Stimulated activated memory B cell treated with anti-CD40 and anti-IgM and Interleukin-4, amounts not matched to agents 10 μg/mL and 1 μg/mL and 100 μg/mL, for 72 hours (primary cell): ENCODE measurements at regions not wholly inside any gene's neighbourhood (a gene's known extent, or its start where the extent isn't known, plus 50 kb on each side); places are given as distances from the start of the nearest gene placed in this dataset.

Source experiments
- ATAC-seq: fragments of 150-1000 bp; cut with Tn5 transposase; 2 replicates; pipeline ENCODE4 v1.10.0; 2021
- H3K27ac Mint-ChIP-seq: one replicate; pipeline ENCODE4 v1.8.0; 2022; ENCODE audit warnings: mild to moderate bottlenecking, mixed read lengths
- H3K27me3 Mint-ChIP-seq: one replicate; pipeline ENCODE4 v1.8.0; 2022; ENCODE audit warnings: mixed read lengths
- H3K36me3 Mint-ChIP-seq: one replicate; pipeline ENCODE4 v1.8.0; 2022; ENCODE audit warnings: mixed read lengths
- H3K4me1 Mint-ChIP-seq: one replicate; pipeline ENCODE4 v1.8.0; 2022; ENCODE audit warnings: mixed read lengths
- H3K4me3 Mint-ChIP-seq: one replicate; pipeline ENCODE4 v1.8.0; 2022; ENCODE audit warnings: mild to moderate bottlenecking, moderate library complexity, mixed read lengths
- H3K9me3 Mint-ChIP-seq: one replicate; pipeline ENCODE4 v1.8.0; 2022; ENCODE audit warnings: mixed read lengths

DNA sequence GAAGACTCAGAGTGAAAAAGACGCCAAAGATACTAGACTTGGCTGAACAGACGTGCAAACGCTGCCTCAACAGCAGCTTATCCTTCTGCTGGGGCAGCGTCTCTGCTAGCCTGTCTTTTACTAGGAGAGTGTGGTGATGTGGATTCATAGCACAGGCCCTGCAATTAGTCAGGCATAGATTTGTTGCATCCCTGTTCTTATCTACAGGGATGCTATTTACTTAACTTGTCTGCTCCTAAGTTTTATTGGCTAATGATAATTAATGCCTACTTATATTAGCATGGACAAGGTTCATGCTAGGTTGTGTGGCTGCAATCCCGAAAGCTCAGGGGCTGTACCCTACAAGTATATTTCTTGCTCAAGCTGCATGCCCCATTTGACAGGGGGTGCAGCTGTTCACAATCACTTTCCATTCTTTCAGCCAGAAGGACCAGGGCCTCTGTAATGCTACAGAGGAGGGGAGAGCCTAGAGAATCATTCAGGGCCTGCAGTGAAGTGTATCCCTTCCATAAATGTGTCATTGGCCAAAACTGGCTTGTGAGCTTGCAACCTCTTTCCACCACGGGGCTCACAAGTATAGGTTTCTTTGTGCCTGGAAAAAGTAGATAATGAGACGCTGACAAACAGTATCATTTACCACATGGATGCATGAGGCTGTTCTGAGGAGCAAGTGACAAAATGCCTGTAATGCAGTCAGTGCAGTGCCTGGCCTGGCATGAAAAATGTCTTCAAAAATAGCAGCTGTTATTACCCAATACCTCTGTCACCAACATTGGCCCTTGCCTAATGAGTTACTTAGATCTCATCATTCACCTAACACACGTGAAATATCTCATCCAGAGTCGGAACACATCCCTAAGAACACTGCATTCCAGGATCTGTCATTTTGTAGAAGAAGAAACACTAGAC, 685.8 kb upstream of the API5 start:
- Mint-ChIP-seq H3K4me1 (no peaks in the 10 kb centered on the region), H3K27ac (no peak overlapping the region), H3K9me3 (no peaks in the 10 kb centered on the region), H3K36me3 (no peaks in the 10 kb centered on the region), H3K27me3 (no peaks in the 10 kb centered on the region), H3K4me3 (no peak overlapping the region)
- ATAC-seq, result no peak

DNA sequence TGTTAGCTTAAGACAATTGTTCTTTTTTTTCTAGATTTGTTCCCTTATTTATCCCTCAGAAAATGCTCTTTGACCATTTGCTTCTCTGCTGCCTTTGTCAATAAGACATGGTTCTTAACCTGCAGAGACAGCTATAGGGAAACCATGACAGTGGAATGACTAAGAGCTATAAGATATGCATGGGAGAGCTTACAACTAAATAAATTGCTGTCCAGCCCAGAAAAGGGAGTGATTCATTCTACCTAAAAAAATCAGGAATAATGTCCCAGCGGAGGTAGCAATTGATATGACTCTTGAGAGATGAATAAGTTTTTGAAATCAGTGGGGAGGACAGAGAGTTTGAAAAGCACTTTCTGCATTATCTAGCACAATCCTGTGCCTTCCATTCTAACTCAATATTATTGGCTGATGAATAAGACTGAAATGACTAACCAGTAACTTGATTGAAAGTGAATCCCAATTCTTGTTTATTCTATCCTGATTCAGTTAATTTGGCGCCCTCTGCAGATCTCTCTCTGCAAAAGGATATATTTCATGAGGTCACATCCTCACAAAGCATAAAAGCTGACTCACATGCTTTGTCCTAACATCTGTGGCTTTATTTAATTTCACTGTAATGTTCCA, 680.5 kb upstream of the API5 start:
- H3K27me3 Mint-ChIP-seq, result no peaks in the 10 kb centered on the region
- H3K4me3 Mint-ChIP-seq, result no peak overlapping the region
- no peak overlapping the region for H3K27ac Mint-ChIP-seq
- ATAC-seq, result no peak
- no peaks in the 10 kb centered on the region for H3K4me1 Mint-ChIP-seq
- H3K9me3 Mint-ChIP-seq, result peaks cover 5% of the 10 kb centered on the region
- no peaks in the 10 kb centered on the region for H3K36me3 Mint-ChIP-seq

DNA sequence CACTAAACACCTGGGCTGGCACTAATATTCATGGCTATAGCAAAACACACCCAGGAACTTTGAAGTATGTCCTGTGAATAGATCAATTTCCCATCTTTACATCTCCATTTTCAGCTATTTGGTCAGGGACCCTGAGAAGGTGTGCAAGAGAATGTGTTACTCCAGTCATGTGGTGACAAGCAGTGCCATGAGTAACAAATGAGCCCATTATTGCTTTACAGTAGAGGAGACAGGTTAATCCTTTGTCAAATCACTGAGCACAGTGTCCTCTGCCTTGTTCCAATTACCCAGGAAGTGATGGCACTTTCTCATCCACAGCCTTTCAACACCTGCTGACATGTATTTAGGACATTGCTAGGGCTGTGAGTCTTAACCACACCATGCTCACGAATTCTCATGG, 664.8 kb upstream of the API5 start:
- Mint-ChIP-seq H3K36me3 (no peaks in the 10 kb centered on the region), H3K4me3 (no peak overlapping the region), H3K9me3 (peaks cover 14% of the 10 kb centered on the region), H3K27ac (no peak overlapping the region), H3K27me3 (no peaks in the 10 kb centered on the region), H3K4me1 (no peaks in the 10 kb centered on the region)
- ATAC-seq, result no peak

DNA sequence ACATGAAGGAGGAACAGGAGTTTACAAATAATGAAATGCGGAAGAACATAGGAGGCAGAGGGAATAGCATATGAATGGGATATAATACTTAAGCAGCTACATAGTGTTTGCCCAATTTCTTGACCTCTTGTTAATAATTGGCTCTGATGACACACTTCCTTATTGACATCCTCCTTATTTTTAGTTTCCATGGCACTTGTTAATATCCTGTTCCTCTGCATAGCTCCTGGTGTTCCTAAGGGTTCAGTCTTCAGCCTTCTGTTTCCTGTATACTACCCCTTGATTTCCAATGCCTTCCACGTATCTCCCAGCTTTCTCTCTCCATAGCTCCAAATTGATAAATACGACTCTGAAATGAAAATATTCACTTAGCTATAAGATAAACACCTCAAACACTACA, 663.8 kb upstream of the API5 start:
- ATAC-seq, result no peak
- H3K4me1 Mint-ChIP-seq, result no peaks in the 10 kb centered on the region
- peaks cover 14% of the 10 kb centered on the region for H3K9me3 Mint-ChIP-seq
- no peaks in the 10 kb centered on the region for H3K36me3 Mint-ChIP-seq
- H3K27me3 Mint-ChIP-seq, result no peaks in the 10 kb centered on the region
- no peak overlapping the region for H3K4me3 Mint-ChIP-seq
- no peak overlapping the region for H3K27ac Mint-ChIP-seq

DNA sequence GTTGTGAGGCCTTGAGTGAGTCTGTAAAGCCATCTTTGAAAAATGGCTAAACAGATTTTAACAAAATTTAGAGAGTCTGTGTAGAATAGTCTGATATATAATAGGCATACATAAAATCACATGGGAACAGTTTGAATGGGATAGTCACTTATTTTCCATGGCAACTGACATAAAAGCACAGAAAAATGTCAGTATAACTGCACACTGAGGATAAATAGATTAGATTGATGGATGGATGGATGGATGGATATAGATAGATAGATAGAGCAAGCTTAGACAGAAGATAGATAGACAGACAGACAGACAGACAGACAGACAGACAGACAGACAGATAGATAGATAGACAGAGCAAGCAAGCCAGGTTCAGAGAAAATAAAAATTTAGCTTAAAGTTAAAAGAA, 660.2 kb upstream of the API5 start:
- ATAC-seq, result no peak
- Mint-ChIP-seq H3K36me3 (no peaks in the 10 kb centered on the region), H3K9me3 (peaks cover 14% of the 10 kb centered on the region), H3K4me3 (no peak overlapping the region), H3K27me3 (no peaks in the 10 kb centered on the region), H3K4me1 (no peaks in the 10 kb centered on the region), H3K27ac (no peak overlapping the region)

DNA sequence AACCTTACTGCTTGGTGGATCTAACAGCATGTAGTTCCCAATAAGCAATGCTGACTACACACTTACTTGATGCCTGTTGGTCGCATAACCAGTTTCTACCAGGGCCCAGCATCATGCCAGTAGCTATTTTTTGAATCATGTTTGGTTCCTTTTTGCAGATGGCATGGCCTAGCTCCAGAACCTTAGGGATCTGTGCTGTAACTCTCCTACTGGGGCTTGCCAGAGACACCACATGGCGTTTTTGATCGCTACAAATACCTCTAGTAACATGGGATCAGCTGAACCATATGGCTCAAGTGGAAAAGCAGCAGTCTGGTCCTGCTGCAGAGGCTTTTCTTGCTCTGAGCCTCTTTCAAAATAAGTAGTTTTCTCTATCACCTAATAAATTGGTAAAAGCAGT, 654.6 kb upstream of the API5 start:
- Mint-ChIP-seq H3K9me3 (no peaks in the 10 kb centered on the region), H3K27ac (no peak overlapping the region), H3K36me3 (no peaks in the 10 kb centered on the region), H3K27me3 (no peaks in the 10 kb centered on the region), H3K4me3 (no peak overlapping the region), H3K4me1 (no peaks in the 10 kb centered on the region)
- ATAC-seq, result no peak

DNA sequence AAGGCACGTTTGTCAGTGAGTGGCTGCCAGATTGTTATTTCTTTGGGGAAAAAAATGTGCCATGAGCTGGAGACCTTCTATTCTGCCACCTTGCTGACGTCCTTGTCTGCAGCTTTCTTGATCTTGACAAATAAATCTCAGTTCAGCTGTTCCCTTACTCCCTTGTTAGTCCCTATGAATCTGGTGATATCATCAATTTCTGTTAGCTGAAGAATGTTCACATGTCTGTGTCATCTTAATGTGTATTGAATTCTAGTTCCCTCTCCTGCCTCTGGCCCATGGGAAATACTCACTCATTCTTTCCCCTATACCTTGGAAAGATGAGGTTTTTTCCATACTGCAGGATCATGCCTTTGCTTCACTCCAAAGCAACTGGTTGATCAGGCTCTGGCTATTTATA, 649.9 kb upstream of the API5 start:
- H3K27ac Mint-ChIP-seq, result no peak overlapping the region
- peaks cover 4% of the 10 kb centered on the region for H3K9me3 Mint-ChIP-seq
- no peaks in the 10 kb centered on the region for H3K36me3 Mint-ChIP-seq
- no peak overlapping the region for H3K4me3 Mint-ChIP-seq
- no peak for ATAC-seq
- no peaks in the 10 kb centered on the region for H3K27me3 Mint-ChIP-seq
- H3K4me1 Mint-ChIP-seq, result no peaks in the 10 kb centered on the region

DNA sequence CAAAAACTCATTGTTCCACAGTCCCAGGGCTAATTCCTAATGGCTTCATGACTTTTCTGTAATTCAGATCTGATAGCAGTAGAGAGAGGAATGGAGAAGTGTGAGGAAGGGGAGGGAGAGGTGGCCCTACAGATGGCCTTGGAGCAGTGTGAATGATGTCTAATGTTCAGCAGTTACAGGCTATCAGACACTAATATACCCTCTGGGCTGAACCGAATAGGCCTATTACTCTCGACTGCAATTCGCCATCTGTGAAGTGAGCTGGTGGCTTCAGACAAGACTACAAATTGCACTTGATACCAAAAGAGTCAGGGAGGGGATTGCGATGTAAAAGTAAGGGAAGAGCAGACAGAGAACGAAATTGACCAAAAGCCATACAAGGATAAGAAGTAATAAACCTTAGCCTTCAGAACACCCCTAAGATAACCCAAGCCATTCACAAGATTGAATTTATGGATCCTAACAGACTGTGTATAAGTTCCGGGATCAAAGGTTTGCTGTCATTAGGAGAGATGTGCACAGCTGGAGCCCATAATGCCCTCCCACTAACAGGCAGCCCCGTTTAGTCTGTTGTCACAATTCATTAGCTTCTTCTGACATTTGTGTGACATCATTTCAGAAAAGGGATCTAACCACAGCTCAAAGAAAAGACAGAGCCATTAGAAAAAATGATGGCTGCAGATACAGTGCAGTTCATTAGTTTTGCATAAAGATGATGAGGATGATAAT, 642.4 kb upstream of the API5 start:
- Mint-ChIP-seq H3K27me3 (no peaks in the 10 kb centered on the region), H3K4me1 (no peaks in the 10 kb centered on the region), H3K9me3 (peaks cover 7% of the 10 kb centered on the region), H3K36me3 (no peaks in the 10 kb centered on the region), H3K27ac (no peak overlapping the region), H3K4me3 (no peak overlapping the region)
- ATAC-seq, result no peak

DNA sequence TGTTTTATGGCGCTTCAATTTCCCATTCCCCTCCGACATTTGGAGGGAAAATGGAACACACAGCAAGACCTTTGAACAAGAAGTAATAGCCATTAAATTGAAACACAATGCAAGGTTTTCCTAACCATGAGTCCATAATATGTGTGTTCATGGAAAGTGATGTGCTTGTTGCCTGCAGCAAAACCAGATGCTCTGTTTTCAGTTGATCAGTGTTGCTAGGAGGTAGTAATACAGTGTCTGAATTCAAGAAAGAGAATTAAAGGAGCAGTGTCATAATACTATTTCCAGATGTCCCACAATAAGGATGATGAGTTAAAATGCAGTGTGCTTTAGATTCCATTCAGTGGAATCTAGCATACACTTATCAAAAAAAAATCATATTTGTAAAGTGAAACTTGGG, 637.4 kb upstream of the API5 start:
- Mint-ChIP-seq H3K27ac (no peak overlapping the region), H3K9me3 (peaks cover 3% of the 10 kb centered on the region), H3K36me3 (no peaks in the 10 kb centered on the region), H3K4me3 (no peak overlapping the region), H3K4me1 (no peaks in the 10 kb centered on the region), H3K27me3 (no peaks in the 10 kb centered on the region)
- ATAC-seq, result no peak

DNA sequence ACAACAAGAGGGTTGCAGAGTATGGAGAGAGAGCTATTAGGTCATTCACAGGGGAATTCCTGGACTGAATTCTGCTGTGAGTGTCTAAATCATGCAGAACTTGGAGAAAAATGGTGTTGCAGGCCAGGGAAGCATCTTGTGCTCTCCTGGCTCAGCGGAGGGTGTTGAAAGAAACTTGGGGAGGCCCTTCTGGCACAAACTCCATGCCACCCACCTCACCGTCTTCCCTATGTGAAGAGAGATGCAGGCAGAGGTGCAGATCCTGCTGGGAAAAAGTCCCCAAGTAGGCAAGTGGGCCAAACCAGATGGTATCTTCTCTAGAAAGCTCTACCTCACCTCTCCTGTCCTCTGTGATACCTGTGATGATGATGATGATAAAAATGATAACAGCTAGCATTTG, 604.3 kb upstream of the API5 start:
- H3K27ac Mint-ChIP-seq, result no peak overlapping the region
- no peaks in the 10 kb centered on the region for H3K27me3 Mint-ChIP-seq
- no peaks in the 10 kb centered on the region for H3K9me3 Mint-ChIP-seq
- no peak overlapping the region for H3K4me3 Mint-ChIP-seq
- H3K36me3 Mint-ChIP-seq, result no peaks in the 10 kb centered on the region
- H3K4me1 Mint-ChIP-seq, result no peaks in the 10 kb centered on the region
- no peak for ATAC-seq

DNA sequence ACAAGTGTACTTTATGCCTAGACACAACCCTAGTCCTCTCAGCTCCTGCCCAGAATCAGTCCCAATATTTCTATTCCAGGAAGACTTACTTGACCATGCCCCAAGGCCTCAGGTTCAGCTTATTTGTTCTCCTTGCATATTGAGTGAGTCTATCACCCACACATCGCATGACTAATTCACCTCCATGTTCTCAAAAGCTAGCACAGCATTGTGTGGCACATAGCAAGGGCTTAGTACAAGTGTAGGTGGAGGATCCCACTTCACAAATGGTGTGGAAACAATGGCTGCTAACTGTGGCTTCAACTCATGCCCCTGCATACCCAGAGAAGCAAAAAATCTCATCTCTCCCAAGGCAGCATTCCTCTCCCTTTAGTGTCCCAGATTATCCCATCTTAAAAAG, 602.6 kb upstream of the API5 start:
- Mint-ChIP-seq H3K4me1 (no peaks in the 10 kb centered on the region), H3K27ac (no peak overlapping the region), H3K36me3 (no peaks in the 10 kb centered on the region), H3K4me3 (no peak overlapping the region), H3K9me3 (no peaks in the 10 kb centered on the region), H3K27me3 (no peaks in the 10 kb centered on the region)
- ATAC-seq, result no peak

DNA sequence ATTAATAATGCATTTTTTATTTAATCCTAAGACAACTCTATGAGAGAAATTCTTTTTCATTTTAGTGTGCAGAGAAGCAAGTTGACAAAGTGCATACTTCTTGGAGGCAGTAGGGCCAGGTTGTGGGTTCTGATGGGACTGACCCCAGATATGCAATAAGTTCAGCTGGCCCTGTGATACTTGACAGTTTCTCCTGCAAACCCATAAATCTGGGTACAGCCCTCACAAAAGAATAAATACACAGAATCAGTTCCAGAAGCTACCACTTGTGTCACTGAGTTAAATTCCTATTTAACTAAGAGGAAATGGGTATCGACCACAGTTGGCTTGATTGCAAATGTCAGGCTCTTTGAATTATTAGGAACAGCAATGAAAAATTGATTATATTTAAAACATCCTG, 598.5 kb upstream of the API5 start:
- H3K27me3 Mint-ChIP-seq, result no peaks in the 10 kb centered on the region
- H3K27ac Mint-ChIP-seq, result no peak overlapping the region
- H3K36me3 Mint-ChIP-seq, result no peaks in the 10 kb centered on the region
- H3K4me3 Mint-ChIP-seq, result no peak overlapping the region
- H3K9me3 Mint-ChIP-seq, result peaks cover 4% of the 10 kb centered on the region
- H3K4me1 Mint-ChIP-seq, result no peaks in the 10 kb centered on the region
- ATAC-seq, result no peak

DNA sequence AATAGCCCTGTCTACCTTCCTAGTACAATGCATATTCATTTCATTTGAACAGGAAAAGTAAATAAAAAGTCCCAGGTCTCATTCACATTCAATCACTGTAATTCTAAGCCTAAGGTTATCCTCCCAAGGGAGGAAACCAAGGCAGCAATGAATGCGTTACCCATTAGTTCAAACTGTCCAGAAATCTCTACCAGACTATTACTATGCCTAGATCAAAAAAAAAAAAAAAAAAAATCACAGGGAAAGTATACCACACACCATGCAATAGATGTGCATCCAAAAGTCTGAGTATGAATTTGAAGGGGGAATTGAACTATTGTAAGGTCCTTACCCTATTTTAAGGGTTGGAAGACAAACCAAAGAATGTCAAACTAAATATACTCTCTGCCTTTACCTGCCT, 598.0 kb upstream of the API5 start:
- no peaks in the 10 kb centered on the region for H3K4me1 Mint-ChIP-seq
- no peak overlapping the region for H3K4me3 Mint-ChIP-seq
- no peak overlapping the region for H3K27ac Mint-ChIP-seq
- peaks cover 4% of the 10 kb centered on the region for H3K9me3 Mint-ChIP-seq
- no peaks in the 10 kb centered on the region for H3K36me3 Mint-ChIP-seq
- no peaks in the 10 kb centered on the region for H3K27me3 Mint-ChIP-seq
- no peak for ATAC-seq

DNA sequence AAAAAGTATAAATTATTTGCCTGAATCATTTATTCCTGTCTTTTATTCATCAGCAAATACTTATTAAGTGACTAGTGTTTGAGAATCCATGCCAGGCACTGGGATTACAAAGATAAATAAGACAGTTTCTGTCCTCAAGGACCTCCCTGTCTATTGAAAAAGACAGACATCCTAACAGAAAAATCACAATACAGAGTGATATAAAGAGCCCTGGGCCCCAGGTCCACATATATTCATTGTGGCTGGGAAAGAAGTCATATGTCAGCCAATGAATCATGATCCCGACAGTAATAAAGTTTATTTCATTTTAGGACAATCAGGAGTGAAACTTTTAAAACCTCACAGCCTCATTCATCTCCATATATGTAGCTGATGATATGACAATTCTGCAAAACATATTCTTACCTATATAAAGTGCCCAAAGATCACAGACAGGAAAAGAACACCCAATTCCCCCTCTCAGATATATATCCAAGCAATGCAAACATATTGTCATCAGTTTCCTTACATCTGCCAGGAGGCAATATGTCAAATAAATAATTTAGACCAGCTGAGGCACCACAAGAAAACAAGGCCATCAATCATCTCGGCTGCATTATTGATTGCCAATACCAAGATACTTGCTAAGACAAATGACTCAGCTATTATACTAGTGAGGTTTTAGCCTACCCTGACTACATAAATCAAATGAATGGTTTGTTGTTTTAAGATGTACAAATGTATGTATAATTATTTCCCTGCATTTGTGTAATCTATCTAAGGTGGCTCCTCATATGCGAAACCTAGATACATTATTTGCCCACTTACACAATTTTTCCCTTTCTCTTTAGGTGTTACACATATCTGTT, 590.9 kb upstream of the API5 start:
- H3K9me3 Mint-ChIP-seq, result peaks cover 8% of the 10 kb centered on the region
- no peak overlapping the region for H3K4me3 Mint-ChIP-seq
- H3K36me3 Mint-ChIP-seq, result no peaks in the 10 kb centered on the region
- no peak overlapping the region for H3K27ac Mint-ChIP-seq
- H3K27me3 Mint-ChIP-seq, result no peaks in the 10 kb centered on the region
- no peak for ATAC-seq
- no peaks in the 10 kb centered on the region for H3K4me1 Mint-ChIP-seq

DNA sequence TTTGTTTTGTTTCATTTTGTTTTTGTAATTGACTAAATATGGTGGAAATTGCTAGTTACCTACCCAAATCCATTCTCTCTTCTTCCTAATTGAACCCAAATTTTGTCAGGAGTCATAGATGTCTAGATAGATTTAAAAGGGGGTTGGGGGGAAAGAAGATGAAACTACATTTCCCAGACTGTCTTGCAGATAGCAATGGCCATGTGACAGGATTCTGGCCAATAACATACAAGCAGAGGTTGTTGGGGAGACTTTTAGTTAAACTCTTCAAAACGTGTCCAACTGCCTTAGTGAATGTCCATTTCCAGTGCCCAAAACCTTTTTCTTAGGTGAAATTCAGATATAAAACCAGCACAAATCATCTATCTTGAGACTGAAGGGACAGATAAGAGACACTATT, 583.9 kb upstream of the API5 start:
- H3K27me3 Mint-ChIP-seq, result no peaks in the 10 kb centered on the region
- H3K9me3 Mint-ChIP-seq, result peaks cover 5% of the 10 kb centered on the region
- ATAC-seq, result no peak
- H3K4me1 Mint-ChIP-seq, result no peaks in the 10 kb centered on the region
- H3K27ac Mint-ChIP-seq, result no peak overlapping the region
- no peak overlapping the region for H3K4me3 Mint-ChIP-seq
- H3K36me3 Mint-ChIP-seq, result no peaks in the 10 kb centered on the region
